GM21619 (cell line): ENCODE measurements at regions not wholly inside any gene's neighbourhood (a gene's known extent, or its start where the extent isn't known, plus 50 kb on each side); places are given as distances from the start of the nearest gene placed in this dataset.

Experiments used
- ATAC-seq: cut with Tn5 transposase; IDR thresholded peaks from one replicate; pipeline ENCODE4 v1.9.1; 2021; ENCODE audit not compliant: unreplicated experiment

DNA sequence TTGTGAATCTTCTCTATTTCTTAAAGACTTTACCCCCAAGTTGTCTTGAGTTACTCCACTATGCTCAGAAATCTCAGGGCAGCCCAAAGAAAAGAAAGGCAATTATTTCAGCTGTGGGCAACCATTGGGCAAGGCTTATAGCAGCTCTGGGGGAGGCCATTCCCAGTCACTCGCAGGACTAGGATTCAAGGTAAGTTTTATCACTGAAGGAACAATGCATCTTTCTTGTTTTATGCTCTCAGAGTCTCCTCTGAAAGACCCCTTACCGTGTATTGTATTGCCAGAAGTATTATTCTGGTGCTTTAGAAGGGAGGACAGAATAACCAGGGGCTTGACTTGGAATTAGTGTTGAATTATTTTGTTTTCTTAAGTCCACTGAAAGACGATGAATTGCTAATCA is 586.3 kb upstream of the MAP3K7 start:
- no peak for ATAC-seq

DNA sequence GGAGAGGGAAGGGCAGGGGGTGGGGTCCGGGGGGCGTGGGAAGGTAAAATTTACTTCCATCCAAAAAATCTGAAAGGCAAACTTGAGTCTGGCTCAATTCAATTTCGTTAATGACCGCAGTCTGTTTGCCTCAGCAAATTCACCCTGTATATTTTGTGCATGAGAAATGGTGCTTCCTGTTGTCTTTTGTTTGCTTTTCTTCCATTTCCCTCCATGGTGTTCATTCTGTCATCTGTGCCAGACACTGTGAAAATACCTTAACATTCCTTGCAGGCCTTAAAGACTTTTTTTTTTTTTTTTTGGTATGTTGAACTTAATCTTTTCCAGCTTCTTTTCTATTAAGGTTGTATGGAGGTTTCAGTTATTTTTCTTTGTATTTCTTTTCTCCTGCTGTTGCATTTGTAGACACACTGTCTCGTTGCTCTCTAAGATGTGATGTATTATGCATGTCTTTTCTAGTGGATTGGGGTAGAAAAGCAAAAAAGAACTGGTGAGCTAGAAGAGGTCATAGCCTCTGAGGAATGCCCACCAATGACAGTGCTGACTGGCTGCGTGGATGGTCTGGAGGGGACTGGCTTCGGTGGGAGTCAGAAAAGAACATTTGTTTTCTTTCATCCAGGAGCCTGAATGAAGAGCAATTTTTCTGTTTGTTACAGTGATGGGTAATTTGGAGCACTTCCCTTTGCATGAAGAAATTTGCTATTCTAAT is 585.0 kb upstream of the MAP3K7 start:
- no peak for ATAC-seq

DNA sequence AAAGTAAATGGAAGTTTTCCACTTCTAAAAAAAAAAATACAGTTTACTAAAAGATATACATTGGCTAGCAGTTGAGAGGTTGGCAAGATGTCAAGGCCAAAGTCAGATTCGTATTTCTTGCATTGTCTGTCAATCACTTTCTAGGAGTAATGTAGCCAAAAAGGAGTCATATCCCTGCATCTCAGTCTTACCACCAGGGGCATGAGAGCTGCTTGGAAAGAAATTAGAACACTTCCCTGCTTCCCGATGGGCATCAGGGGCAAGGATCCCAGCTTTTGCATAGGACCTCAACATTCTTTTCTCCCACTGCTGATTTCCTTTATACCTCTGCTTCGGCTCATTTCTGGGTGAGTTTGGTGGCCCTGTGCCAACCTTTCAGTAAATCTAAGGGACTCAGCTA is 581.0 kb upstream of the MAP3K7 start:
- no peak for ATAC-seq

- no peak for ATAC-seq
These were observed 579.6 kb upstream of the MAP3K7 start for GRCh38 chr6:91166271-91167046.

- no peak for ATAC-seq
These were observed 577.2 kb upstream of the MAP3K7 start for GRCh38 chr6:91164105-91164504.

DNA sequence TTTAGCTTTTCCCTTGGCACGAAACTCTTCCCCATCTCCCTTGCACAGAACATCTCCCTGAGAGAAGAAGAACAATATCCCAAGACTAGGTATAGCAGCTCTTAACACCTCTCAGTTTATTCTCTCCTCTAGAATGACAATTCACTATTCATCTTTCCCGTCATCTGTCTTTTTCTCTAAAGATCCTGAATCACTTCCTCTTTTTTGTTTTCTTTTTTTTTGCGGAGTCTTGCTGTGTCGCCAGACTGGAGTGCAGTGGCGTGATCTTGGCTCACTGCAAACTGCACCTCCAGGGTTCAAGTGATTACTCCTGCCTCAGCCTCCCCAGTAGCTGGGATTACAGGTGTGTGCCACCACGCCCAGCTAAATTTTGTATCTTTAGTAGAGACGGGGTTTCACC is 574.4 kb upstream of the MAP3K7 start:
- ATAC-seq: no peak

GRCh38 chr6:91155129-91155785 is 568.4 kb upstream of the MAP3K7 start:
- peak; percentile 75 for ATAC-seq

GRCh38 chr6:91152824-91153223 is 566.0 kb upstream of the MAP3K7 start:
- no peak for ATAC-seq

DNA sequence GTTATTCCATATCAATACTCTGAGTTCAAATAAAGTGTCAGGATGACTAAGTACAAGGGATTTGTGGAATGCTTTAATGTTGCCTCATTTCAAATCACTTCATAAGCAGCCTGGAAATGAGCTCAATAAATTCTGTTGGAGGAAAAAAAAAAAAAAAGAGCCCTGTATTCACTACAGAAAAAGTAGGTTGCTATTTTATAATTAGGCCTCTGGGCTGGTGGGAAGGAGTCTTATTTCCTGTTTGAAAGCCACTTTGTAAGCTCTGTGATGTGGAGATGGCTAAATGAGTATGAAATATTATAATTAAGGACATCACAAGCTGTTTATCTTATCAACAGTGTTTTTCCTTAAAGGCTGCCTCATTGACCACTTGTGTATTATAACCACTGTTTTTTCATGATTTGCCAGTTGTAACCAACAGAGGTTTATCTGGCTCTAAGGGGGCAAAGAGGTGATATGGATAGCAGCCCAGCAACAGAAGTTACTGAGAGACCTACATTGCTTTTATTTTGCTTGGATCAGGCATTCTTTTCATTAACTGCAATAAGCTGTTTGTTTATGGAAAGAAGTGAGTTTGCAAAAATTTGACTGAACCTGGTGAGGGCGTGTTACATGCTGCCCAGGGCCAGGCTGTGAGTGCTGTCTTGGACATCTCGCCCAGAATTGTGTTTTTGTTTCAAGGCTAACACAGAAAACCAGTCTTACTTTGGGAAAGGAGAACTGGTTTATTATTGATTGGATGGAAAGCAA is 563.3 kb upstream of the MAP3K7 start:
- no peak for ATAC-seq

GRCh38 chr6:91149246-91149955 is 562.5 kb upstream of the MAP3K7 start:
- ATAC-seq: no peak

GRCh38 chr6:91144126-91144525 is 557.3 kb upstream of the MAP3K7 start:
- no peak for ATAC-seq

DNA sequence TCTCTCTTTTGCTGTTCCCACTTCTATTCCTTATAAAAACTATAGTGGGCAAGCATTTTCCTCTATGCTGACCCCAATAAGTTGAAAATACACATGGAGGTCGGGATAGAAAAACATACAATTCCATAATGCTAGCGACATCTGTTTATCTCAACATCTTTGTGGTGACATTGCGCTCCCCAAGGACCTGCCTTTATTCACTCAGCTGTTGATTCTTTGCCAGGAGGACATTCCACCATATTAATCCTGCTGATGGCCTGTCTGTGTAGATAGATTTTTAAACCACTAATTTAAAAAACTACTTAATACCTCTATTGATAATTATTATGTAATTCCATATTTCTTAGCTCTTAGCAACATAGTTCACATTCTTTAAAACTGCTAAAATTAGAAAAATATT is 555.3 kb upstream of the MAP3K7 start:
- ATAC-seq: no peak

GRCh38 chr6:91141346-91141745 is 554.5 kb upstream of the MAP3K7 start:
- no peak for ATAC-seq

- ATAC-seq: no peak
These were observed 553.6 kb upstream of the MAP3K7 start for GRCh38 chr6:91140449-91140848.

DNA sequence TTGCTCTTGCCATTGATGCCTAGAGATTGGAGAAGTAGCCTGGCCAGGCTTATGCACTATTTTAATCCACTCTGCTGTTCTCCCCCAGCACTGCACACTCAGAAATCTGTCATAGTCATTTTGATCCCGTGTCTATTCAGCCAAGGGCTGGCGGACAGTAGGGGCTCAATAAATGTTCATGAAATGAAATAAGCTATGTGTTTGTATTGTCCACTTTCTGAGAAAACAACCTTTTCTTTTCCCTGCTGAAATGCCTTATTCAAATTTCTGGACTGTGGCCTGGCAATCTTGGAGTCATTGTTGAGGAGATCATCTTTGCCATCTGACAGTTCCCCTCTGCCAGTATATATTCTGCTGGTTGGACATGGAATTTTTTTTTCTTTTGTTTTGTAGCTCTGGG is 550.4 kb upstream of the MAP3K7 start:
- no peak for ATAC-seq

DNA sequence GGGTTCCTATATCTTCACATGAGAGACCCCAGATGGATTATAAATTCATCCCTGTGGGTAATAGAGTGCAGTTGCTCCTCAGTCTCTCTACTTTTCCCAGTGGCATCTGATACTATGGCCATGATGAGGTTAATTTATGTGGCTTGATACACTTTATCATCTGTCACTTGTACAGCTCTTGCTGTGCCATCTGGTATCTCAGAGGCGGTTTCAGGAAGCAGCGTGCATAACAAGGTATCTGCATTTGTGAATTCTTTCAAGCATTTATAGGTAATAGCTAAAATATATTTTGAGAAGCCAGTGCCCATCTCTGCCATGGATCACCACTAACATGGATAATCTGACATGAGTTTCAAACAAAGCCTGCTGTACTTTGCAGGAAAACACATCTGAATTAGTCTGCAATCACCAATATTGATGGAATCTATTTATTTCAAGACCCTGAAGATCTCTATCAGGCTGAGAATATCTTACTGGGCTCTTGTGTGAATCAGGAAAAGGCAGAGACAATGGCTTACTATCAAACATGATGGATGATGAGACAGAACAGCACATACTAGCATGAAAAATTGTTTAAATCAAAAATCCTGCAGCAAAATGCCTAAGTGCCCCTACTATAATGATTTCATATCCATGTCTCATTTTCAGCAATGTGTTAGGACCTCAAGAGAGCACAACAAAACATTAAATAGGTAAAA is 548.7 kb upstream of the MAP3K7 start:
- ATAC-seq: no peak

- ATAC-seq: no peak
These were observed 545.6 kb upstream of the MAP3K7 start for GRCh38 chr6:91132461-91132860.

- no peak for ATAC-seq
These were observed 543.3 kb upstream of the MAP3K7 start for GRCh38 chr6:91130126-91130525.

- no peak for ATAC-seq
These were observed 540.9 kb upstream of the MAP3K7 start for GRCh38 chr6:91127752-91128151.

- ATAC-seq: no peak
These were observed 540.0 kb upstream of the MAP3K7 start for GRCh38 chr6:91126876-91127275.
